ENCODE measurements at regions not wholly inside any gene's neighbourhood (a gene's known extent, or its start where the extent isn't known, plus 50 kb on each side); places are given as distances from the start of the nearest gene placed in this dataset.

- TF ChIP-seq CTCF (IDR thresholded peaks at IDR 0.05 in 4 of 5, conservative IDR thresholded peaks at IDR 0.05 in 1 of 5) = no peak
- TF ChIP-seq POLR2A (IDR thresholded peaks at IDR 0.05) = no peak
- in situ Hi-C loops (cut with MboI; ENCODE audit: low sequenced_read_pairs in 4 of 4) (no loop called here), intact Hi-C loops (cut with DNase I; ENCODE audit: low total_unique reads) (no loop called here)
- ATAC-seq = peak; percentile 33 to 66
- Histone ChIP-seq H3K36me3 (no peaks in the 10 kb centered on the region), H3K4me1 (peaks cover 43 to 50% of the 10 kb centered on the region in 2 donors), H3K9me3 (no peaks in the 10 kb centered on the region), H3K27me3 (no peaks in the 10 kb centered on the region), H3K4me3 (peak overlapping the region in 2 of 4 donors; percentile 6 to 49), H3K27ac (peak overlapping the region in 2 of 4 donors; percentile 78 to 83)
- DNase-seq = no peak
Observed at GRCh38 chr4:41472081-41472480, 65.9 kb upstream of the LIMCH1 start.

- intact Hi-C loops (cut with DNase I; ENCODE audit: low total_unique reads) = no loop called here
- Histone ChIP-seq H3K9me3 (no peaks in the 10 kb centered on the region), H3K27ac (no peak overlapping the region), H3K27me3 (no peaks in the 10 kb centered on the region), H3K36me3 (no peaks in the 10 kb centered on the region), H3K4me1 (peaks cover 41 to 58% of the 10 kb centered on the region in 2 donors), H3K4me3 (no peak overlapping the region)
- TF ChIP-seq POLR2A (IDR thresholded peaks at IDR 0.05) (no peak), CTCF (IDR thresholded peaks at IDR 0.05 in 4 of 5, conservative IDR thresholded peaks at IDR 0.05 in 1 of 5) (no peak)
- DNase-seq (no peak), ATAC-seq (no peak)
- in situ Hi-C loops (cut with MboI; ENCODE audit: low sequenced_read_pairs in 4 of 4) = no loop called here
Observed at GRCh38 chr4:41473176-41473575, 64.8 kb upstream of the LIMCH1 start.

GRCh38 chr4:41475402-41475801 lies 62.6 kb upstream of the LIMCH1 start:
- Histone ChIP-seq H3K4me1 (peaks cover 34 to 48% of the 10 kb centered on the region in 2 donors), H3K27ac (no peak overlapping the region), H3K27me3 (no peaks in the 10 kb centered on the region), H3K36me3 (no peaks in the 10 kb centered on the region), H3K4me3 (no peak overlapping the region), H3K9me3 (no peaks in the 10 kb centered on the region)
- in situ Hi-C loops (cut with MboI; ENCODE audit: low sequenced_read_pairs in 4 of 4) = no loop called here
- intact Hi-C loops (cut with DNase I; ENCODE audit: low total_unique reads) = no loop called here
- DNase-seq (no peak), ATAC-seq (no peak)
- TF ChIP-seq CTCF (IDR thresholded peaks at IDR 0.05 in 4 of 5, conservative IDR thresholded peaks at IDR 0.05 in 1 of 5) = no peak
- no peak for TF ChIP-seq POLR2A (IDR thresholded peaks at IDR 0.05)

- no peaks in the 10 kb centered on the region for H3K9me3 ChIP-seq
- no peak overlapping the region for H3K27ac ChIP-seq
- peaks cover 30 to 46% of the 10 kb centered on the region in 2 donors for H3K4me1 ChIP-seq
- H3K27me3 ChIP-seq = no peaks in the 10 kb centered on the region
- H3K4me3 ChIP-seq = no peak overlapping the region
- TF ChIP-seq CTCF (IDR thresholded peaks at IDR 0.05 in 4 of 5, conservative IDR thresholded peaks at IDR 0.05 in 1 of 5) = no peak
- no peak for TF ChIP-seq POLR2A (IDR thresholded peaks at IDR 0.05)
- no peaks in the 10 kb centered on the region for H3K36me3 ChIP-seq
- DNase-seq (no peak), ATAC-seq (no peak)
- in situ Hi-C loops (cut with MboI; ENCODE audit: low sequenced_read_pairs in 4 of 4) = no loop called here
- intact Hi-C loops (cut with DNase I; ENCODE audit: low total_unique reads) = no loop called here
Observed at GRCh38 chr4:41476310-41476885, 61.6 kb upstream of the LIMCH1 start.

All from gastrocnemius medialis (tissue), 4 donors.